Mesothelial cell of epicardium (in vitro differentiated cells): ENCODE measurements at regions not wholly inside any gene's neighbourhood (a gene's known extent, or its start where the extent isn't known, plus 50 kb on each side); places are given as distances from the start of the nearest gene placed in this dataset.

Source experiments
- DNase-seq, 2 experiments: peaks; one replicate each; pipeline ENCODE4 v3.0.0; 2021; ENCODE audit warnings: low spot score in 2 of 2; ENCODE audit not compliant: unreplicated experiment in 2 of 2
- H3K27ac Mint-ChIP-seq: 2 replicates; pipeline ENCODE4 v1.8.0; 2021; ENCODE audit warnings: mixed read lengths
- H3K27me3 Mint-ChIP-seq: 2 replicates; pipeline ENCODE4 v1.8.0; 2021; ENCODE audit warnings: low read depth, mixed read lengths
- H3K36me3 Mint-ChIP-seq: 2 replicates; pipeline ENCODE4 v1.8.0; 2021; ENCODE audit warnings: mixed read lengths
- H3K4me1 Mint-ChIP-seq: 2 replicates; pipeline ENCODE4 v1.8.0; 2021; ENCODE audit warnings: mixed read lengths
- H3K4me3 Mint-ChIP-seq: 2 replicates; pipeline ENCODE4 v1.8.0; 2021; ENCODE audit warnings: mild to moderate bottlenecking, moderate library complexity, mixed read lengths
- H3K9me3 Mint-ChIP-seq: 2 replicates; pipeline ENCODE4 v1.8.0; 2021; ENCODE audit warnings: mixed read lengths
- TF ChIP-seq, protein P1 (sequence below): fragments of 200-600 bp; sonication (generic); IDR thresholded peaks from one replicate; pipeline ENCODE4 v1.5.0; 2021; ENCODE audit warnings: antibody characterized with exemption; ENCODE audit not compliant: unreplicated experiment

- no peak overlapping the region for H3K27ac Mint-ChIP-seq
- DNase-seq: no peak
- no peaks in the 10 kb centered on the region for H3K36me3 Mint-ChIP-seq
- H3K27me3 Mint-ChIP-seq: peaks cover 16% of the 10 kb centered on the region
- H3K4me1 Mint-ChIP-seq: peaks cover 13% of the 10 kb centered on the region
- peaks cover 3% of the 10 kb centered on the region for H3K9me3 Mint-ChIP-seq
- H3K4me3 Mint-ChIP-seq: no peak overlapping the region
- TF ChIP-seq, protein P1, sequence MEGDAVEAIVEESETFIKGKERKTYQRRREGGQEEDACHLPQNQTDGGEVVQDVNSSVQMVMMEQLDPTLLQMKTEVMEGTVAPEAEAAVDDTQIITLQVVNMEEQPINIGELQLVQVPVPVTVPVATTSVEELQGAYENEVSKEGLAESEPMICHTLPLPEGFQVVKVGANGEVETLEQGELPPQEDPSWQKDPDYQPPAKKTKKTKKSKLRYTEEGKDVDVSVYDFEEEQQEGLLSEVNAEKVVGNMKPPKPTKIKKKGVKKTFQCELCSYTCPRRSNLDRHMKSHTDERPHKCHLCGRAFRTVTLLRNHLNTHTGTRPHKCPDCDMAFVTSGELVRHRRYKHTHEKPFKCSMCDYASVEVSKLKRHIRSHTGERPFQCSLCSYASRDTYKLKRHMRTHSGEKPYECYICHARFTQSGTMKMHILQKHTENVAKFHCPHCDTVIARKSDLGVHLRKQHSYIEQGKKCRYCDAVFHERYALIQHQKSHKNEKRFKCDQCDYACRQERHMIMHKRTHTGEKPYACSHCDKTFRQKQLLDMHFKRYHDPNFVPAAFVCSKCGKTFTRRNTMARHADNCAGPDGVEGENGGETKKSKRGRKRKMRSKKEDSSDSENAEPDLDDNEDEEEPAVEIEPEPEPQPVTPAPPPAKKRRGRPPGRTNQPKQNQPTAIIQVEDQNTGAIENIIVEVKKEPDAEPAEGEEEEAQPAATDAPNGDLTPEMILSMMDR: no peak
These were observed 446.9 kb upstream of the CLINT1 start for GRCh38 chr5:158305861-158306260.

DNA sequence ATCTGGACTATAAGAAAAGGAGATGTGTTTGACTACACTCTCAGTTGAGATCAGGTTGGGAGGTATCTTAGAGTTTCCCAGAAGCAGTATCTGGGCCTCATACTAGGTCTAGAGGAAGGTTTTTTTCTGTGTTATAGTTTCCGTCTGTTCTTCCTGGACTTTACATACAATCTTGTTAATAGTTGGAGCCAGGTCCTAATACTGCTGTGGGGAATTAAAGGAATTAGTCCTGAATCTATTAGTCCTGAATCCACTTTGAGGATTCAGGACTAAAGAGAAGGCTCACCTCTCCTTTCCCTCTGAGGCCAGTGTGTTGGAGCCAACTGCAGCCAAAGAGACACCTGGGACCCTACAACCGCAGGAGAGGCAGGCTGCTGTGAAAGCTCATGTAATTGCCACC is 445.7 kb upstream of the CLINT1 start:
- Mint-ChIP-seq H3K27ac (no peak overlapping the region), H3K36me3 (no peaks in the 10 kb centered on the region), H3K4me1 (peaks cover 13% of the 10 kb centered on the region), H3K27me3 (peaks cover 13% of the 10 kb centered on the region), H3K4me3 (no peak overlapping the region), H3K9me3 (peaks cover 3% of the 10 kb centered on the region)
- no peak for DNase-seq
- TF ChIP-seq, protein P1: no peak

DNA sequence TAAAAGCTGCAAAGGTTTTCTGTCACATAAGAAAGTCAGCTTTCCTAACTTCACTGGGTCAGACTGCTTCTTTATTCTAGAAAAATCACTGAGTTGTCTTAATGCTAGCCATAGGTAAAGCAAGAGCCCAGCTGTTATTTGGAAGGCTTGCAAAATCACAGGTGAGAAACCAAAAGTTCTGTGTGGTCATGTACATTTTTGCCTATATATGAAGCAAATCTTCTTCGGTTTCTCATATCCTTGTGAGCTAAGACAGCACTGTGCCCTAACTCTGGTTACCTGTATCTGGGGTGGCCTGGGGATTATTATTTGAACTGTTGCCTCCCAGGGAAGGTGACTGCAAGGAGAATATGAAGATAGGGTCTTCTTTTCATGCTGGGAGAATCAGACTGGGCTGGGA is 444.9 kb upstream of the CLINT1 start:
- no peaks in the 10 kb centered on the region for H3K36me3 Mint-ChIP-seq
- no peak for DNase-seq
- TF ChIP-seq, protein P1: no peak
- H3K4me1 Mint-ChIP-seq: peaks cover 7% of the 10 kb centered on the region
- H3K9me3 Mint-ChIP-seq: peaks cover 3% of the 10 kb centered on the region
- H3K27ac Mint-ChIP-seq: no peak overlapping the region
- H3K4me3 Mint-ChIP-seq: no peak overlapping the region
- peaks cover 14% of the 10 kb centered on the region for H3K27me3 Mint-ChIP-seq

GRCh38 chr5:158303275-158303674 is 444.3 kb upstream of the CLINT1 start:
- Mint-ChIP-seq H3K36me3 (no peaks in the 10 kb centered on the region), H3K27ac (no peak overlapping the region)
- no peak for DNase-seq

DNA sequence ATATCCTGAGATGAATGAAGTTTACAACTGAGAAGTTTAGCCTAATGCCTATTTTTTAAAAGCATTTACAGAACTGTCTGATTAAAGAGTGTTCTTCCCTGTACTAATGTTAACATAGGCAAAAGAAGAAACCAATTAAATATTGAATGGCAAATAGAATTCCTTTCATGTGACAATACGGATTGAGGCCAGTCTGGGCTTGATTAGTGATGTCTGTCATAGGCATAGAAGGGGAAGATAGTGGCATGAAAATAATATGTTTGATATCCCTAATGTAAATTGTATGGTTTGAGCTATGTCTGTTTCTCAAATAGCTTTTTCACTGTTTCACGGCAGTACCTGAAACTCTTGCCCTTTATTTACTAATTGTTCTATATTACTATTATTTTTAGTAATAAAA is 443.1 kb upstream of the CLINT1 start:
- Mint-ChIP-seq H3K4me1 (no peaks in the 10 kb centered on the region), H3K9me3 (peaks cover 8% of the 10 kb centered on the region), H3K36me3 (no peaks in the 10 kb centered on the region), H3K4me3 (no peak overlapping the region), H3K27ac (no peak overlapping the region), H3K27me3 (peaks cover 14% of the 10 kb centered on the region)
- TF ChIP-seq, protein P1: no peak
- no peak for DNase-seq

More at GRCh38 chr5:158303275-158303674, 444.3 kb upstream of the CLINT1 start:
- Mint-ChIP-seq H3K4me3 (no peak overlapping the region), H3K4me1 (peaks cover 1% of the 10 kb centered on the region), H3K27me3 (peaks cover 14% of the 10 kb centered on the region), H3K9me3 (peaks cover 3% of the 10 kb centered on the region)
- TF ChIP-seq, protein P1: no peak

GRCh38 chr5:158301186-158301585 is 442.2 kb upstream of the CLINT1 start:
- Mint-ChIP-seq H3K27ac (no peak overlapping the region), H3K4me3 (no peak overlapping the region), H3K27me3 (peaks cover 14% of the 10 kb centered on the region), H3K9me3 (peaks cover 15% of the 10 kb centered on the region), H3K36me3 (no peaks in the 10 kb centered on the region), H3K4me1 (no peaks in the 10 kb centered on the region)
- TF ChIP-seq, protein P1: no peak
- no peak for DNase-seq
